ENCODE measurements at regions not wholly inside any gene's neighbourhood (a gene's known extent, or its start where the extent isn't known, plus 50 kb on each side); places are given as distances from the start of the nearest gene placed in this dataset.

- Histone ChIP-seq H3K36me3 (no peaks in the 10 kb centered on the region), H3K27me3 (no peaks in the 10 kb centered on the region), H3K27ac (no peak overlapping the region), H3K4me3 (no peak overlapping the region), H3K4me1 (no peaks in the 10 kb centered on the region), H3K9me3 (no peaks in the 10 kb centered on the region)
- TF ChIP-seq POLR2AphosphoS5 (IDR thresholded peaks at IDR 0.05): no peak
- no peak for TF ChIP-seq POLR2A (IDR thresholded peaks at IDR 0.05)
- no peak for TF ChIP-seq EP300 (IDR thresholded peaks at IDR 0.05)
- TF ChIP-seq CTCF (IDR thresholded peaks at IDR 0.05): no peak
- no peak for DNase-seq (ENCODE audit: low spot score in 2 of 2)
- 87% methylated on average over 2 of the region's 2 CpGs for WGBS
These were observed 140.8 kb upstream of the TSC22D2 start for GRCh38 chr3:150267288-150267687.

DNA sequence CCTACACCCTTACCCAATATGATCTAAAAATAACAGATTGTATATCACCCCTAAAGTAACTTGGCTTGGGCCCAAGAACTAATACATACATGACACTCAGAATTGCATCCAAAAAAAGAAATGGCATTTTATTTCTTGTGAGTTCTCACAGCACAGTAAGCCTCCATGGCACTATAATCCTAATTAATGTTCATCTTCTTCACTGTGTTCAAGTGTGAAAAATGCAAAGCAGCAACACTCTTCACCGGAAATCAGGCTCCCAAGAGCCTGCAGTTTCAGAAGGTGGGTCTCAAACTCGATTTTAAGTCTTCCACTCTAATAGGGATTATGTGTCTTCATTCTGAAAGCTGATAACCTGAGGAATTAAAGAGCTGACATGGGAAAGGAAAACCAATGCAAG, 142.8 kb upstream of the TSC22D2 start:
- Histone ChIP-seq H3K9me3 (no peaks in the 10 kb centered on the region), H3K4me1 (no peaks in the 10 kb centered on the region), H3K4me3 (no peak overlapping the region), H3K27ac (no peak overlapping the region), H3K27me3 (no peaks in the 10 kb centered on the region), H3K36me3 (no peaks in the 10 kb centered on the region)
- 57% methylated on average over 2 of the region's 2 CpGs for WGBS
- no peak for TF ChIP-seq POLR2AphosphoS5 (IDR thresholded peaks at IDR 0.05)
- no peak for TF ChIP-seq POLR2A (IDR thresholded peaks at IDR 0.05)
- TF ChIP-seq EP300 (IDR thresholded peaks at IDR 0.05): no peak
- TF ChIP-seq CTCF (IDR thresholded peaks at IDR 0.05): no peak
- DNase-seq (ENCODE audit: low spot score in 2 of 2): no peak

- H3K27me3 ChIP-seq: no peaks in the 10 kb centered on the region
- no peak overlapping the region for H3K27ac ChIP-seq
- DNase-seq (ENCODE audit: low spot score in 2 of 2): no peak
- 57% methylated on average over 6 of the region's 6 CpGs for WGBS
- no peaks in the 10 kb centered on the region for H3K4me1 ChIP-seq
- H3K36me3 ChIP-seq: no peaks in the 10 kb centered on the region
- H3K9me3 ChIP-seq: no peaks in the 10 kb centered on the region
- no peak overlapping the region for H3K4me3 ChIP-seq
- TF ChIP-seq EP300 (IDR thresholded peaks at IDR 0.05): no peak
- no peak for TF ChIP-seq POLR2A (IDR thresholded peaks at IDR 0.05)
- TF ChIP-seq POLR2AphosphoS5 (IDR thresholded peaks at IDR 0.05): no peak
- TF ChIP-seq CTCF (IDR thresholded peaks at IDR 0.05): no peak
These were observed 143.4 kb upstream of the TSC22D2 start for GRCh38 chr3:150264561-150265279.

DNA sequence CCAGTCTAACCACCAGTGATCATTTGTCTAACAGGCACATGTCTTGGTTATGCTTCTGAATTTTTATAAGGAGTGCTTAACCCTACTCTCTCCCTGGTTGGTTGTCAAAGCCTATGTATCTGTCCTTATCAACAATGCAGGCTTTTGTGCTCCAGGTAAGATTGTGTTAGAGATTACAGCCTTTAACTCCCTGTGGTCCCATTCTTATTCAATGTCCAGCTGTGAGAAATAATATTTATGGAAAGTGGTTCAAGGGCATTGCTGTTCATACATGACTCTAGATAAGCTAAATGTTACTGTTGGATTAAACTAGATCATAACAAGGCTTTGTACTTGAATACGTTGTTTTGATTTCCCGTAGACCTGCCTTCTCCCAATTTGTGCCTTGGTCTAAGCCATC, 146.1 kb upstream of the TSC22D2 start:
- WGBS: 92% methylated on average over 2 of the region's 2 CpGs
- TF ChIP-seq EP300 (IDR thresholded peaks at IDR 0.05) (no peak), POLR2A (IDR thresholded peaks at IDR 0.05) (no peak), POLR2AphosphoS5 (IDR thresholded peaks at IDR 0.05) (no peak), CTCF (IDR thresholded peaks at IDR 0.05) (no peak)
- no peaks in the 10 kb centered on the region for H3K27me3 ChIP-seq
- H3K36me3 ChIP-seq: no peaks in the 10 kb centered on the region
- H3K9me3 ChIP-seq: no peaks in the 10 kb centered on the region
- H3K4me3 ChIP-seq: no peak overlapping the region
- no peak overlapping the region for H3K27ac ChIP-seq
- DNase-seq (ENCODE audit: low spot score in 2 of 2): no peak
- H3K4me1 ChIP-seq: no peaks in the 10 kb centered on the region

DNA sequence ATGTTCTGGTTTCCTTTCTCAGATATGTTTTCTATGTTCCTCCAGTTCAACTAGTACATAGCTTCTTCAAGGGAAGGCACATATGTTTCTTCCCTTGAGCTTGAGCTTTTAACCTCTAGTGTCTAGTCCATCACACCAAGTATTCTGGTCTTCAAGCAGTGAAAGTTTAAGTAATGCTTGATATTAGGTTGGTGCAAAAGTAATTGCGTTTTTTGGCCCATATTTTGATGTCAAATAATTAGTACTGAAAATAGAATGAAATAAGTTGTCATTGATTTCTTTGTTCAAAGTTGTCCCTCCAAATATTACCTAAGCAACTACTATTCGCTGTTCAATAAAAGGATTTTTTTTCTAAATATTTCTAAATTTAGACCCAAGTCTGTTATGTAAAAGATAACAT, 146.7 kb upstream of the TSC22D2 start:
- TF ChIP-seq CTCF (IDR thresholded peaks at IDR 0.05): no peak
- no peak for TF ChIP-seq POLR2A (IDR thresholded peaks at IDR 0.05)
- no peak for TF ChIP-seq POLR2AphosphoS5 (IDR thresholded peaks at IDR 0.05)
- TF ChIP-seq EP300 (IDR thresholded peaks at IDR 0.05): no peak
- H3K9me3 ChIP-seq: no peaks in the 10 kb centered on the region
- H3K27me3 ChIP-seq: no peaks in the 10 kb centered on the region
- no peak overlapping the region for H3K27ac ChIP-seq
- no peaks in the 10 kb centered on the region for H3K36me3 ChIP-seq
- 87% methylated on average over 2 of the region's 2 CpGs for WGBS
- peaks cover under 1% of the 10 kb centered on the region for H3K4me1 ChIP-seq
- no peak overlapping the region for H3K4me3 ChIP-seq
- DNase-seq (ENCODE audit: low spot score in 2 of 2): no peak
